NCI-H69 (cell line): ENCODE measurements at regions not wholly inside any gene's neighbourhood (a gene's known extent, or its start where the extent isn't known, plus 50 kb on each side); places are given as distances from the start of the nearest gene placed in this dataset.

Experiments used
- DNase-seq: peaks from one replicate; lab custom pipeline; 2025; lab: John Stamatoyannopoulos, UW

DNA sequence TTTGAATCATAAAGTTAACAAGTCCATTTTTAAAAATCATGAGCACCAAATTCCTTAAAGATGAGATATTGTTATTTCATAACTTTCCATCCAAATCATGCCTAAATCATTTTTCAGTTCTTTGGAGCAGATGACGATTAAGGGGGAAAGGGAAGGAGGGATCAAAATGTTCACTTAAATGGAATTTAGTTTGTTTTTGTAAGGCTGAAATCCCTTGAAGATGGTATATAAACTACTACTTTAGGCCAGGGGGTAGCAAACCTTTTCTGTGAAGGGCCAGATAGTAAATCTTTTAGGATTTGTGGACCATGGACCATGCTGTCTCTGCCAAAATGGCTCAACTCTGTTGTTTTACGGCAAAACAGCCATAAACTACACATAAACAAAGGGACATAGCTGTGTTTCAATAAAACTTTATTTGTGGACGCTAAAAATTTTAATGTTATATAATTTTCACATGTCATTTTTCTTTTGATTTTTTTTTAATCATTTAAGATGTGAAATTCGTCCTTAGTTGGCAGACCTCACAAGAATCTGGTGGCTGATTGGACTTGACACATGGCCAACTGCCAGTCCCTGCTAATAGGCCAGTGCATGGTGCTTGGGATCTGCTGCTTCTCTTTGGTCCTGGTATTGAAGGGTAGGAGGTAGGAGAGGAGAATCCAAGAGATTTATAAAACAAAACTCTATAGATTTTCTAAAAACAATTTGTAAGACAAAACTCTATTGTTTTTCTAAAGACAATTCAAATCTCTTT is 52.0 kb upstream of the RTN4 start:
- no peak for DNase-seq

DNA sequence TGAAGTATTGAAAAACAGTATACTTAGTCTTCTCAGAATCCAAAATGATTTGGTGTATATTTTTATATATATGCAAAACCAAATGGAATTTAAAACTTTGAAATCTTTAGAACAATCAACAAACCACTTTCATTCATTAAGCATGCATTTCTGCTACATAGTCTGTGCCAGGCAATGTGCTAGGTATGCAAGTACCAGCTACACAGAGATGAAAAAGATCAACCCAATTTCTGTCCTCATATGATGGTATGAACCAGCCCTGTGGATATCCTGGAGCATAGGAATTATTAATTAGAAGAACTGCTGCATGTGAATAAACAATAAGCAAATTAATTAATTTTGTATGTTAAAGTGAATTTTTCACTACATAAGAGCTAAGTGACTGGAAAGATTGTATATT is 51.2 kb upstream of the RTN4 start:
- no peak for DNase-seq

DNA sequence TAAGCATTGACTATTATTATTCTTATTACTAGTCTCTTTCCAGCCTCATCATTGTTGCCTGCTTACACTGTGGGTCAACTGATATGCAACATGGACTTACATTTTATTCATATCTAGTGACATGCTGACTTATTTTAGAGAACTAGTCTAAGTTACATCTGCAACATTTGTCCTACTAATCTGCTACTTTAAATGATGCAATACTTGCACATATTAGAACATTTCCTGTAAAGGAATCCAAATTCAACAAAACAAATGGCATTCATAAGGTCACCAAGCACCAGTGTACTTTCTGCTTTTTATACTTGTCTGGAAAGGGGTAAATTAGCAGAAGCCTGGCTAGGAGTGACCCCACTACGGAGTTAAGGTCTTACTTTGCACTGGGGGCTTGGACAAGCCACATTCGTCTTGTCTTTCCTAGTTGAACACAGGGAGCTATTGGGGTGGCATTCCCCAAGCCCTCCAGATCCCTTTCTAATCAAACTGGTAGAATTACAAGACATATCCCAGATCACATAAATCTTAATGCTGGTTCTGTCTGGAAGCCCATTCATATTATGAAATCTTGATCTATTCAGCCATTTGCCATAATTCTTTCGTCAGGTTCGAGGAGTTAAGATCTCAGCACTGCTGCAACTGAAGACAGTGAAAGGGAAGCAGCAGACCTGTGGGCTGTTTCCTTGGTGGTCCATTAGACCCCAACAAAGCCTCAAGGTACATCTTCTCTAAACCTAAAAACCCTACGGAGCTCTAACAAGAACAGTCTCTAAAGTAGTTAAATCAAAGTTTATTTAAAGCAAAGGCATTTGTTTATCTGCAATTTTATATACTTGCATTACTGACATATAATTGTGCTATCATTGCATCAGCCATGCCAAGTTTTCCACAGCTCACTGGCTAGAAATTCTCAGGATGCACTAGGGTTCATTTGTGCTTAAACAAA is 49.9 kb upstream of the RTN4 start:
- DNase-seq: no peak
